ENCODE measurements at regions not wholly inside any gene's neighbourhood (a gene's known extent, or its start where the extent isn't known, plus 50 kb on each side); places are given as distances from the start of the nearest gene placed in this dataset.
A peak's percentile ranks its signal among the peaks of the same experiment; 100 is the strongest.

GRCh38 chr11:19558189-19558986 is 154.2 kb upstream of the NAV2 start:
- Histone ChIP-seq H3K4me3 (no peak overlapping the region), H3K4me2 (no peak overlapping the region), H3K4me1 (ENCODE audit: insufficient read depth) (no peaks in the 10 kb centered on the region), H3K27me3 (no peaks in the 10 kb centered on the region), H3K27ac (no peak overlapping the region), H3K79me2 (no peaks in the 10 kb centered on the region), H3K9me3 (ENCODE audit: low read depth) (no peaks in the 10 kb centered on the region), H2AFZ (no peak overlapping the region), H3K9me2 (replicated peaks; ENCODE audit: insufficient read depth) (no peaks in the 10 kb centered on the region), H4K20me1 (ENCODE audit: insufficient read depth, poor library complexity, severe bottlenecking) (no peaks in the 10 kb centered on the region), H3K36me3 (replicated peaks; ENCODE audit: insufficient read depth, low read depth) (no peaks in the 10 kb centered on the region)
- TF ChIP-seq EZH2phosphoT487 (IDR thresholded peaks at IDR 0.05; ENCODE audit: low read depth, severe bottlenecking, unreplicated experiment), result no peak
- no peak for TF ChIP-seq CTCF (IDR thresholded peaks at IDR 0.05; ENCODE audit: poor library complexity)
- TF ChIP-seq EZH2 (IDR thresholded peaks at IDR 0.05; ENCODE audit: borderline replicate concordance), result no peak
- 94% methylated on average over 12 of the region's 12 CpGs for WGBS (ENCODE audit: low lambda C conversion rate, missing lambda C conversion rate)
- DNase-seq (ENCODE audit: low spot score), result no peak

GRCh38 chr11:19557720-19558140 is 154.9 kb upstream of the NAV2 start:
- DNase-seq (ENCODE audit: low spot score), result peak; percentile 90
- Histone ChIP-seq H3K9me3 (ENCODE audit: low read depth) (no peaks in the 10 kb centered on the region), H3K4me1 (ENCODE audit: insufficient read depth) (no peaks in the 10 kb centered on the region)

GRCh38 chr11:19557185-19557584 is 155.5 kb upstream of the NAV2 start:
- Histone ChIP-seq H3K27ac (no peak overlapping the region), H3K27me3 (no peaks in the 10 kb centered on the region), H3K9me3 (ENCODE audit: low read depth) (no peaks in the 10 kb centered on the region), H3K9me2 (replicated peaks; ENCODE audit: insufficient read depth) (no peaks in the 10 kb centered on the region), H3K4me2 (no peak overlapping the region), H3K36me3 (replicated peaks; ENCODE audit: insufficient read depth, low read depth) (no peaks in the 10 kb centered on the region), H3K79me2 (no peaks in the 10 kb centered on the region), H3K4me3 (no peak overlapping the region), H4K20me1 (ENCODE audit: insufficient read depth, poor library complexity, severe bottlenecking) (no peaks in the 10 kb centered on the region), H2AFZ (no peak overlapping the region), H3K4me1 (ENCODE audit: insufficient read depth) (no peaks in the 10 kb centered on the region)
- no peak for DNase-seq (ENCODE audit: low spot score)
- TF ChIP-seq CTCF (IDR thresholded peaks at IDR 0.05; ENCODE audit: poor library complexity) (no peak), EZH2 (IDR thresholded peaks at IDR 0.05; ENCODE audit: borderline replicate concordance) (no peak), EZH2phosphoT487 (IDR thresholded peaks at IDR 0.05; ENCODE audit: low read depth, severe bottlenecking, unreplicated experiment) (no peak)
- WGBS (ENCODE audit: low lambda C conversion rate, missing lambda C conversion rate), result 73% methylated on average over 6 of the region's 6 CpGs

More at GRCh38 chr11:19557720-19558140, 154.9 kb upstream of the NAV2 start:
- TF ChIP-seq EZH2 (IDR thresholded peaks at IDR 0.05; ENCODE audit: borderline replicate concordance), result no peak
- TF ChIP-seq CTCF (IDR thresholded peaks at IDR 0.05; ENCODE audit: poor library complexity), result peak; percentile 92
- Histone ChIP-seq H3K36me3 (replicated peaks; ENCODE audit: insufficient read depth, low read depth) (no peaks in the 10 kb centered on the region), H3K27ac (no peak overlapping the region), H3K4me2 (no peak overlapping the region), H3K4me3 (no peak overlapping the region), H3K9me2 (replicated peaks; ENCODE audit: insufficient read depth) (no peaks in the 10 kb centered on the region), H2AFZ (no peak overlapping the region), H3K79me2 (no peaks in the 10 kb centered on the region), H3K27me3 (no peaks in the 10 kb centered on the region), H4K20me1 (ENCODE audit: insufficient read depth, poor library complexity, severe bottlenecking) (no peaks in the 10 kb centered on the region)
- 2% methylated on average over 7 of the region's 7 CpGs for WGBS (ENCODE audit: low lambda C conversion rate, missing lambda C conversion rate)
